ENCODE measurements at regions not wholly inside any gene's neighbourhood (a gene's known extent, or its start where the extent isn't known, plus 50 kb on each side); places are given as distances from the start of the nearest gene placed in this dataset.

DNA sequence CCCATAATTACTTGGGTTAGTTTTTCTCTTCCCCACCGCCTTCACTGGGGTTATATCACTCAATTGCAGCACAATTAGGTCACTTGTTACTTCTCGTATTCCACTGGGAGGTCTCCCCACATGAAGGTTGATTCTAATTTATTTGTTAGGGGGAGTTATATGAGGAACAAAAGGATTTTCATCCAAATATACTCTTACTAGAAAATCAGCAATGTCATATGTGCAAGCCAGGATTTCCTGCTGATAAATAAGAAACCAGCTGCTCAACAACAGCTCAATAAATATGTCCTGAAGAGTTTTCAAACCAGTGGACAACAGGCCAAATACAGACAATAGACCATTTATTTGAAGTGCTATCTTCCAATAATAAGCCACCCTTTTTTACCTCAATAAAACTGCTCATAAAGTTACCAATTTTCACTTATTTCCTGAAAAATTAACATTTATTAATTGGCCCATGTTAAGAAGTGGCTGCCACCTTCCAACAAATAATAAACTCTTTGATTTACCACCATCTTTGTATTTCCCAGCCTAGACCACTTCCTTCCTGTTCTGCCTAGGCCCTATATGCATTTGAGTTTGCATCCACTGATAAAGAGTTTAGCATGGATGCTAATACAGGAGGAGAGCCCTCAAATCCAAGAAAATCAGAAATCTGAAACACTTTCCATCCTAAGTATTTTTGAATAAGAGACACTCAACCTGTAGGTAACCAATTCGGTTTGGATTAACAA, 184.4 kb upstream of the SLC39A10 start:
- no peak for DNase-seq (ENCODE audit: low read depth)
- H3K4me3 ChIP-seq (ENCODE audit: low read length), result no peak overlapping the region
- no peaks in the 10 kb centered on the region for H3K36me3 ChIP-seq (ENCODE audit: control insufficient read depth, insufficient read depth, low read length, severe bottlenecking)
- no peak overlapping the region for H3K9ac ChIP-seq (ENCODE audit: low read length)
- no peaks in the 10 kb centered on the region for H3K9me3 ChIP-seq (ENCODE audit: control insufficient read depth, low read length)
- no peaks in the 10 kb centered on the region for H3K4me1 ChIP-seq (ENCODE audit: control insufficient read depth, insufficient read depth, low read length)
- no peaks in the 10 kb centered on the region for H3K27me3 ChIP-seq (replicated peaks; ENCODE audit: control insufficient read depth, insufficient read depth, low read length)

DNA sequence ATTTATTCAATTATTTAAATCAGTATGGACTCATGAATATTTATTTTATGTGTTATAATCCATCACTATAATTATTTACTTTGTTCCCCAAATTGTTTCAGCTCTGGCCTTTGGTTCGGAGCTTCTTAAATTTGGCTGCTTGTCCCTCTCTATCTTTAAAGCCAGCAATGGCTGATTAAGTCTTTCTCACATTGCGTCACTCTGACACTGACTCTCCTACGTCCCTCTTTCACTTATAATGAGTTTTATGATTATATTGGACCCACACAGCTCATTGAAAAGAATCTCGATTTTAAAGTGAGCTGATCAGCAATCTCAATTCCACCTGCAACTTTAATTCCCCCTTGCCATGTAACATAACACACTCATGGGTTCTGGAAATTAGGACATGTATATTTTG, 185.2 kb upstream of the SLC39A10 start:
- H3K9me3 ChIP-seq (ENCODE audit: control insufficient read depth, low read length), result no peaks in the 10 kb centered on the region
- no peak for DNase-seq (ENCODE audit: low read depth)
- H3K4me1 ChIP-seq (ENCODE audit: control insufficient read depth, insufficient read depth, low read length), result no peaks in the 10 kb centered on the region
- H3K4me3 ChIP-seq (ENCODE audit: low read length), result no peak overlapping the region
- no peaks in the 10 kb centered on the region for H3K36me3 ChIP-seq (ENCODE audit: control insufficient read depth, insufficient read depth, low read length, severe bottlenecking)
- H3K9ac ChIP-seq (ENCODE audit: low read length), result no peak overlapping the region
- H3K27me3 ChIP-seq (replicated peaks; ENCODE audit: control insufficient read depth, insufficient read depth, low read length), result no peaks in the 10 kb centered on the region

DNA sequence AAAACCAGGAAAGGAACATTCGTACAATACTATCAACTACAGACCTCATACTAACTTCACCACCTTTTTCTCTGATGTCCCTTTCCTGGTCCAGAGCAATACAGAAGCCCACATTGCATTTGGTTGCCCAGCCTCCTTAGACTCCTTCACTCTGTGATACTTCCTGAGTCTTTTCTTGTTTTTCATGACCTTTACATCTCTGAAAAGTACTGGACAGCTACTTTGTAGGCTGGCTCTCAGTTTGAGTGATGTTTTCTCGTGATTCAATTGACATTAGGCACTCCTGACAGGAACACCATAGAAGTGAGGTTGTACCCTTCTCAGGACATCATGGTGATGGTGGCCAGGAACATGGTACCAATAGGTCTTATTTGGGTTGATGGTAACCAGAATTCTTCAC, 185.9 kb upstream of the SLC39A10 start:
- H3K27me3 ChIP-seq (replicated peaks; ENCODE audit: control insufficient read depth, insufficient read depth, low read length), result no peaks in the 10 kb centered on the region
- H3K9me3 ChIP-seq (ENCODE audit: control insufficient read depth, low read length), result peaks cover 3% of the 10 kb centered on the region
- no peak overlapping the region for H3K9ac ChIP-seq (ENCODE audit: low read length)
- H3K4me3 ChIP-seq (ENCODE audit: low read length), result no peak overlapping the region
- no peak for DNase-seq (ENCODE audit: low read depth)
- H3K36me3 ChIP-seq (ENCODE audit: control insufficient read depth, insufficient read depth, low read length, severe bottlenecking), result no peaks in the 10 kb centered on the region
- H3K4me1 ChIP-seq (ENCODE audit: control insufficient read depth, insufficient read depth, low read length), result no peaks in the 10 kb centered on the region

DNA sequence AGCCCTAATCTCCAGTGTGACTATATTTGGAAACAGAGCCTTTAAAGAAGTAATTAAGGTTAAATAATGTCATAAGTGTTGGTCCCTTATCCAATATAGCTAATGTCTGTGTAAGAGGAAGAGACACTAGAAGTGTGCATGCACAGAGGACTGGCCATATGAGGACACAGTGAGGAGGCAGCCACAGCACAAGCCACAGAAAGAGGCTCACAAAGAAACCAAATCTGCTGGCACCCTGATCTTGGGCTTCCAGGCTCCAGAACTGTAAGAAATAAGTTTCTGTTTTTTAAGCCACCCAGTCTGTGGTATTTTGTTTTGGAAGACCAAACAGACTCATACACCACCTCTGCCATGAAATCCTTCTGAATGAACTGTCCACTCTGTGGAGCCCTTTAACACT, 186.4 kb upstream of the SLC39A10 start:
- DNase-seq (ENCODE audit: low read depth), result no peak
- H3K4me1 ChIP-seq (ENCODE audit: control insufficient read depth, insufficient read depth, low read length), result no peaks in the 10 kb centered on the region

DNA sequence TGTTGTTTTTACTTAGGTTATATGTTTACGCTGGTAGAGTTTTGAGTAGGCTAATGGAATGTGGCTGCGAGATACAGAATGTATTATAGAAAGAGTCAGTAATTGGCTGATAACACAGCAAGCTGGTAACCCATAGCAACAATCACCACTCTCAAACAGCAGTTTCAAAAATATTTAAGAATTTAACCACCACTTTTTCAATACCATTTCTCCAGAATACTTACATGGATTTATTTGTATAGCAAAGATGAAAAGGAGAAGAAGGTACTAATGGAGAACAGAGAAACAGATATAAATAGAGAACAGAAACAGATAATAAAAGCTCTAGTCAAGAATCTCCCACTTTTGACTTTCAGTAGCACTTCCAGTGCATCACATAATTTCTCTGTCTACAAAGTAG, 188.3 kb upstream of the SLC39A10 start:
- Histone ChIP-seq H3K4me3 (ENCODE audit: low read length) (no peak overlapping the region), H3K4me1 (ENCODE audit: control insufficient read depth, insufficient read depth, low read length) (no peaks in the 10 kb centered on the region), H3K27me3 (replicated peaks; ENCODE audit: control insufficient read depth, insufficient read depth, low read length) (no peaks in the 10 kb centered on the region), H3K9ac (ENCODE audit: low read length) (no peak overlapping the region), H3K36me3 (ENCODE audit: control insufficient read depth, insufficient read depth, low read length, severe bottlenecking) (no peaks in the 10 kb centered on the region), H3K9me3 (ENCODE audit: control insufficient read depth, low read length) (peaks cover 6% of the 10 kb centered on the region)
- DNase-seq (ENCODE audit: low read depth), result no peak

More for the DNA sequence above, 186.4 kb upstream of the SLC39A10 start:
- no peak overlapping the region for H3K4me3 ChIP-seq (ENCODE audit: low read length)
- H3K9me3 ChIP-seq (ENCODE audit: control insufficient read depth, low read length), result peaks cover 6% of the 10 kb centered on the region
- no peak overlapping the region for H3K9ac ChIP-seq (ENCODE audit: low read length)
- no peaks in the 10 kb centered on the region for H3K27me3 ChIP-seq (replicated peaks; ENCODE audit: control insufficient read depth, insufficient read depth, low read length)
- no peaks in the 10 kb centered on the region for H3K36me3 ChIP-seq (ENCODE audit: control insufficient read depth, insufficient read depth, low read length, severe bottlenecking)

DNA sequence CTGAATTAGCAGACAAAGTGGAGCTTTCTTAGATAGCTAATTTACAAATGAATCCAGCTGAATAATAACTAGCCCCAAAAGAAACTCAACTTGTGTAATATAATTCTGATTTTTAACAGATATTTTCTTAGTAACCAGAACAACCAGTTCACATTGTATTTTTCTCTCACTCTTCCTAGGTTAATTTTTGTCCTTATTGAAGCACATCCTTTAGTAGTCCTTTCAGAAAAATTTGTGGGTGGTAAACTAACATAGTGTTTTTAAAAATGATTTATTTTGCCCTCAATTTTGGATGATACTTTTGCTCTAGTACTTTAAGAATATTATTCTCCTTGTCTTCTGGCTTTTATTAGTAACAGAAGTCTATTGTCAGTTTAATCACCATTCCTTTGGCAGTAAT, 190.6 kb upstream of the SLC39A10 start:
- H3K36me3 ChIP-seq (ENCODE audit: control insufficient read depth, insufficient read depth, low read length, severe bottlenecking), result no peaks in the 10 kb centered on the region
- H3K9ac ChIP-seq (ENCODE audit: low read length), result no peak overlapping the region
- no peak for DNase-seq (ENCODE audit: low read depth)
- H3K4me3 ChIP-seq (ENCODE audit: low read length), result no peak overlapping the region
- H3K9me3 ChIP-seq (ENCODE audit: control insufficient read depth, low read length), result peaks cover 6% of the 10 kb centered on the region
- no peaks in the 10 kb centered on the region for H3K4me1 ChIP-seq (ENCODE audit: control insufficient read depth, insufficient read depth, low read length)
- H3K27me3 ChIP-seq (replicated peaks; ENCODE audit: control insufficient read depth, insufficient read depth, low read length), result no peaks in the 10 kb centered on the region

DNA sequence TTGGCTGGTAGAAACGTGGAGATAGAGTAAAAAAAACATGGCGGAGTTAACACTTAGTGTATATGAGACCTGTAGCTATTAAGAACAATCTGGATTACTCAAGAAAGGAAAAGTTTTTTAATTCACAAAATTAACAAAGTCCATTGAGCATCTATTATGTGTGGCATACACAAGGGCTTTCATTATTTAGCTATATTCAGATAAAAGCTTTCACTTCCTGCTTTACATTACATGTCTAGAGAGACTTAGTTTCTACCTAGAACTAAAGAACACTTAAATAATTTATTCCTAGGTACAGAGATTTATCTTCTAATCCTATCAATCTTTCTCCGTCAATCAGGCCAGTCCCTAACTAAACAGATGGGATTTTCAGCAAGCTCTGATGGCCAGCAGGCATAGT, 196.0 kb upstream of the SLC39A10 start:
- no peak overlapping the region for H3K4me3 ChIP-seq (ENCODE audit: low read length)
- H3K4me1 ChIP-seq (ENCODE audit: control insufficient read depth, insufficient read depth, low read length), result peaks cover 21% of the 10 kb centered on the region
- DNase-seq (ENCODE audit: low read depth), result no peak
- H3K9me3 ChIP-seq (ENCODE audit: control insufficient read depth, low read length), result peaks cover 1% of the 10 kb centered on the region
- no peaks in the 10 kb centered on the region for H3K27me3 ChIP-seq (replicated peaks; ENCODE audit: control insufficient read depth, insufficient read depth, low read length)
- H3K9ac ChIP-seq (ENCODE audit: low read length), result no peak overlapping the region
- no peaks in the 10 kb centered on the region for H3K36me3 ChIP-seq (ENCODE audit: control insufficient read depth, insufficient read depth, low read length, severe bottlenecking)

DNA sequence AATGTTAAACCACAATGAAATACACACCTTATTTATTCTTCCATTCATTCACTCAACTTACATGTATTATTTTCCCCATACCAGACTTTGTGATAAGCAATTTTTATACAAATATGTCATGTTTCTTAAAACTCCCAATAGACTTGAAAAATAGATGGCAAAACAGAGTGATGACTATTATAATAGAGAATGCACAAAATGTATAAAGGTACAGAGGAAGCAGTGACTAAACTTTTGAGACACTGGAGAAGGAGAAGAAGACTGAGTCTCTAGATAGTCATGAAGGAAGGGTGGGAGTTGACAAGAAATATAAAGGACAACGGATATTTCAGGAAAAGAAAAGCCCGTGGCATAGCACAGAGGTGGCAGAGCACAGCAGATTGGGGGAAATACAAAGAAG, 198.1 kb upstream of the SLC39A10 start:
- H3K4me3 ChIP-seq (ENCODE audit: low read length), result no peak overlapping the region
- no peaks in the 10 kb centered on the region for H3K36me3 ChIP-seq (ENCODE audit: control insufficient read depth, insufficient read depth, low read length, severe bottlenecking)
- DNase-seq (ENCODE audit: low read depth), result peak; percentile 19
- H3K9me3 ChIP-seq (ENCODE audit: control insufficient read depth, low read length), result no peaks in the 10 kb centered on the region
- H3K27me3 ChIP-seq (replicated peaks; ENCODE audit: control insufficient read depth, insufficient read depth, low read length), result no peaks in the 10 kb centered on the region
- H3K4me1 ChIP-seq (ENCODE audit: control insufficient read depth, insufficient read depth, low read length), result peaks cover 23% of the 10 kb centered on the region
- no peak overlapping the region for H3K9ac ChIP-seq (ENCODE audit: low read length)

DNA sequence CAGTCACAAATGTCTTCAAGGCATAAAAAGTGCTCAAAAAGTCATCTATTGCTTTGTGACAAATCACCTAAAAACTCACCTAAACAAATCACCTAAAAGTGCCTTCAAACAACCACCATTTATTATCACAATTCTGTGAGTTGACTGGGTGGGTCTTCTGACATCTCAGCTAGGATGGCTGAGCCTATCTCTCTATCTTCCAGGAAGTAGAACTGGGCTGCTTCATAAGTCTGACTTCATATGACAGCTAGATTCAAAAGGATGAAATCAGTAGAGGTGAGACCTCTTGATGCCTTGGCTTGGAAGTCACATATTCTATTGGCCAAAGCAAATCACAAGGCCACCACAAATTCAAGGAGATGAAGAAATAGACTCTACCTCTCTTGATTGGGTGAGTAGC, 199.2 kb upstream of the SLC39A10 start:
- Histone ChIP-seq H3K27me3 (replicated peaks; ENCODE audit: control insufficient read depth, insufficient read depth, low read length) (no peaks in the 10 kb centered on the region), H3K4me3 (ENCODE audit: low read length) (no peak overlapping the region), H3K9ac (ENCODE audit: low read length) (no peak overlapping the region), H3K9me3 (ENCODE audit: control insufficient read depth, low read length) (no peaks in the 10 kb centered on the region), H3K4me1 (ENCODE audit: control insufficient read depth, insufficient read depth, low read length) (peaks cover 23% of the 10 kb centered on the region), H3K36me3 (ENCODE audit: control insufficient read depth, insufficient read depth, low read length, severe bottlenecking) (no peaks in the 10 kb centered on the region)
- no peak for DNase-seq (ENCODE audit: low read depth)

DNA sequence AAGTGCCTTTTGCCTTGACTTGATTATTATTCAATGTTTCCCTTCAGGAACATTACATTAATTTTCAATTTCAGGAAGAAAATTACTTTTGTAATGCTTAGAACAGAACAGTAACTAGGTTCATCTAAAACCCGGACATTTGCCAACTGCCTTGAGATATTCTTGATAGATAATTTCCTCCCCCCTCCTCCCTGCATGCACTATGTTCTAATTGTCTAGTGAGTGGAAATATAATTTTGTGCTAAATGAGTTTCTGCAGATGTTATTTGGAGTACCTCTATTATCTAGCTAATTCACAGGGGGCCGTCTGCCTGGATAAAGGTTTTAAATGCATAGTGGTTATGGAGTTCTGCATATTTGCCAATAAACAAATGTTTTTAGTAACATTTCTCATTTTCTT, 200.3 kb upstream of the SLC39A10 start:
- Histone ChIP-seq H3K4me3 (ENCODE audit: low read length) (no peak overlapping the region), H3K27me3 (replicated peaks; ENCODE audit: control insufficient read depth, insufficient read depth, low read length) (no peaks in the 10 kb centered on the region), H3K36me3 (ENCODE audit: control insufficient read depth, insufficient read depth, low read length, severe bottlenecking) (no peaks in the 10 kb centered on the region), H3K9me3 (ENCODE audit: control insufficient read depth, low read length) (no peaks in the 10 kb centered on the region), H3K4me1 (ENCODE audit: control insufficient read depth, insufficient read depth, low read length) (peaks cover 23% of the 10 kb centered on the region), H3K9ac (ENCODE audit: low read length) (no peak overlapping the region)
- DNase-seq (ENCODE audit: low read depth), result no peak

DNA sequence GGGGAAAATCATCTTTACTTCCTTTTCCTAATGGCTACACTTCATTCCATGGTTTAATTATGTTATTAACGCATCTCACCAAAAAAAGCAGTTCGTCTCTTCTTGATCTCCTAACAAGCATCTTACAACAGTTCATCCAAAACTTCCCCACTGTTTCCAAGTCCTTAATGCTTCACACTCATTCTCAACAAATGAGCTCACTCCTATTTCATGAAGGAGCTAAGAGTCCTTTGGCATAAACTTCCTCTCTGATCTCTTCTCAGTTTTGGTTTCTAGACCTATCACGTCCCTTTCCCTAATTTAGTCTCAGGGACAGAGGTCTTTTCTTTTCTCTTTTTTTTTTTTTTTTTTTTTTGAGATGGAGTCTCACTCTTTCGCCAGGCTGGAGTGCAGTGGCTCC, 205.9 kb upstream of the SLC39A10 start:
- Histone ChIP-seq H3K27me3 (replicated peaks; ENCODE audit: control insufficient read depth, insufficient read depth, low read length) (no peaks in the 10 kb centered on the region), H3K4me3 (ENCODE audit: low read length) (no peak overlapping the region), H3K4me1 (ENCODE audit: control insufficient read depth, insufficient read depth, low read length) (peaks cover 3% of the 10 kb centered on the region), H3K9ac (ENCODE audit: low read length) (no peak overlapping the region), H3K36me3 (ENCODE audit: control insufficient read depth, insufficient read depth, low read length, severe bottlenecking) (no peaks in the 10 kb centered on the region), H3K9me3 (ENCODE audit: control insufficient read depth, low read length) (no peaks in the 10 kb centered on the region)
- peak; percentile 1 for DNase-seq (ENCODE audit: low read depth)

DNA sequence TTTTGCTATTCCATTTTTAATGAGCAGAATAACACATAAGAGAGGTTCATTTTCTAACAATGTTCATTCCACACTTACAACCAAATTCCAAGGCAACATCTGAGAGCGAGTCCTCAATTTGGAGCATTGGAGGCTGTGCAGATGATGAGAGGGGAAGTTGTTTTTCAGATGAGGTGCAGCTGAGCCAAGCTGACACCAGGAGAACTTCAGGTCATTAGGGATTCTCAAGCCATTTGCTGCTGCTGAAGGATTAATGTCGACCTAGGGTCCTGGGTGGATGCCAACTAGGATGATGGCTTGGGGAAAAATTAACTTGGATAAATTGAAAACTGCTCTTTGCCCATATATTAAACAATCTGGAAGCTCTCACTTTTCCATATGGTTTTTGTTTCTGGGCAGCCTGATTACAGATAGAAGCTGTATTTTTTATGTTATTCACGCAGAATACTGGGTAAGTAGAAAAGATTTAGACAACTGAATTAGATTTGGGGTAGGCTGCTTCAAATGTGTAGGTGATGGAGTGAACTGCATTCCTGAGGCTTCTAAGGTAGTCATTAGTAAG, 206.4 kb upstream of the SLC39A10 start:
- H3K9me3 ChIP-seq (ENCODE audit: control insufficient read depth, low read length), result no peaks in the 10 kb centered on the region
- DNase-seq (ENCODE audit: low read depth), result no peak
- H3K4me1 ChIP-seq (ENCODE audit: control insufficient read depth, insufficient read depth, low read length), result no peaks in the 10 kb centered on the region
- no peaks in the 10 kb centered on the region for H3K27me3 ChIP-seq (replicated peaks; ENCODE audit: control insufficient read depth, insufficient read depth, low read length)
- no peaks in the 10 kb centered on the region for H3K36me3 ChIP-seq (ENCODE audit: control insufficient read depth, insufficient read depth, low read length, severe bottlenecking)
- H3K9ac ChIP-seq (ENCODE audit: low read length), result no peak overlapping the region
- H3K4me3 ChIP-seq (ENCODE audit: low read length), result no peak overlapping the region
